ENCODE measurements at regions not wholly inside any gene's neighbourhood (a gene's known extent, or its start where the extent isn't known, plus 50 kb on each side); places are given as distances from the start of the nearest gene placed in this dataset.
A peak's percentile ranks its signal among the peaks of the same experiment; 100 is the strongest.

DNA sequence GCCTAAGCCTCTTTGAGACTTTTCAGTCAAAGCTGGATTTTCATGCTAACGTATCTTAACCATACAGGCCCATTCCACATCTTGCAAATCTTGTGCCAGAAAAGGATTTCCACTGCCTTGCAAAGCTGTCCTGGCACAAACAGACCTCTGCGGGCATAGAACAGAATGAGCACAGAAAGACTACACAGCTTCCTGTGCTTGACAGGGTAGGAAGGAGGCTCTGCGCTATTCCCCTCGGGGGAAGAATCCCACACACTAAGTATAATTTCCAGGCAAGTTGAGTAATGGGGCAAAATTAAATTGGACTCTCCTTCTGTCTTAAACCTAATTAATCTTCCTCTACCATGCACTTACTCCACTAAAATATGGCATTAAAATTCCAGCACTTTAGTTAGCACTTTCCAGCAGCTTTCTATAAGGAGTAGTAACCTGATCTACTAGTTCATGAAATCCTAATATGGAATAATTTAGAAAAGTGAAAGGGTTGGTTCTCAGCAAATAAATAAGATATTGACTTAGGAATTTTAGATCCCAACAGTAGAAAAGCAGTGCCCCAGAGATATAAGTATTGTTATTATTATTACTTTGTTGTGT, 532.1 kb upstream of the JAG1 start:
- Histone ChIP-seq H2BK20ac (ENCODE audit: low read depth, low read length) (no peak overlapping the region), H4K5ac (ENCODE audit: low read depth, low read length) (no peak overlapping the region), H3K14ac (replicated peaks; ENCODE audit: low read depth, low read length) (peak overlapping the region; percentile 55; the same call in 1 of the 2 replicates), H4K91ac (ENCODE audit: insufficient read depth, low read depth, low read length) (no peak overlapping the region), H3K27ac (ENCODE audit: insufficient read depth, low read length) (no peak overlapping the region), H4K8ac (ENCODE audit: low read depth in 2 of 2, low read length in 2 of 2) (no peak overlapping the region; a peak in 1 of 4 replicates), H3K4ac (ENCODE audit: low read depth, low read length) (no peak overlapping the region), H2AFZ (replicated peaks; ENCODE audit: low read length, poor library complexity) (peak overlapping the region; percentile 34), H4K20me1 (ENCODE audit: insufficient read depth, low read length) (no peaks in the 10 kb centered on the region), H3K4me3 (ENCODE audit: insufficient read depth, low read depth, low read length) (no peak overlapping the region), H3K36me3 (ENCODE audit: control insufficient read depth, insufficient read depth, low read length) (no peaks in the 10 kb centered on the region), H2BK120ac (ENCODE audit: low read depth, low read length) (peak overlapping the region; percentile 21; the same call in 1 of the 2 replicates), H2BK5ac (ENCODE audit: low read depth, low read length, poor library complexity, severe bottlenecking) (no peak overlapping the region), H3K4me1 (ENCODE audit: control insufficient read depth, insufficient read depth, low read length) (no peaks in the 10 kb centered on the region; the same call in none of the 2 replicates), H3K23ac (ENCODE audit: low read depth, low read length) (no peak overlapping the region), H2AK9ac (replicated peaks; ENCODE audit: low read depth, low read length, poor library complexity) (no peak overlapping the region), H2AK5ac (ENCODE audit: low read depth, low read length) (0 out of 2 replicates have a peak overlapping the region, but pooled peaks have one; percentile 14), H3K27me3 (ENCODE audit: control insufficient read depth, insufficient read depth, low read length) (no peaks in the 10 kb centered on the region), H3K56ac (ENCODE audit: extremely low read depth, insufficient read depth, low read length) (no peak overlapping the region), H3K18ac (ENCODE audit: low read depth, low read length) (no peak overlapping the region), H3K4me2 (ENCODE audit: low read depth, low read length) (no peak overlapping the region), H3K9me3 (ENCODE audit: control insufficient read depth, insufficient read depth, low read length) (no peaks in the 10 kb centered on the region), H3K9ac (ENCODE audit: low read depth, low read length) (no peak overlapping the region), H3K9me1 (ENCODE audit: insufficient read depth, low read length) (no peaks in the 10 kb centered on the region; the same call in 1 of the 2 replicates), H3K79me1 (ENCODE audit: low read depth in 1 of 2, low read length in 2 of 2) (no peaks in the 10 kb centered on the region), H2BK15ac (ENCODE audit: low read depth, low read length) (no peak overlapping the region)
- ChIA-PET POLR2A (ENCODE audit: unreplicated experiment) (no interaction called here), CTCF (interaction anchor here (0.5 to 2.9 kb wide), 10 partner anchors 9 to 531 kb away, joined by 3 to 10 read pairs (median 4); no protein-coding TSS in a partner anchor)
- intact Hi-C loops (cut with micrococcal nuclease), result loop anchor here (1.0 to 10.0 kb wide), 4 partner anchors 281 to 739 kb away; no protein-coding TSS in a partner anchor
- DNase-seq (no peak), ATAC-seq (ENCODE audit: low read depth) (no peak)
- no TSS peak for BruUV-seq (replicated peaks)
- dilution Hi-C loops (cut with HindIII; ENCODE audit: low sequenced_read_pairs, unreplicated experiment), result no loop called here
- in situ Hi-C loops (cut with MboI; ENCODE audit: low sequenced_read_pairs), result no loop called here
- TF ChIP-seq NFE2L2 (IDR thresholded peaks at IDR 0.05; ENCODE audit: low read depth, low read length) (no peak), CHD1 (IDR thresholded peaks at IDR 0.05; ENCODE audit: low read depth, low read length) (no peak)
- TF ChIP-seq, protein P1, sequence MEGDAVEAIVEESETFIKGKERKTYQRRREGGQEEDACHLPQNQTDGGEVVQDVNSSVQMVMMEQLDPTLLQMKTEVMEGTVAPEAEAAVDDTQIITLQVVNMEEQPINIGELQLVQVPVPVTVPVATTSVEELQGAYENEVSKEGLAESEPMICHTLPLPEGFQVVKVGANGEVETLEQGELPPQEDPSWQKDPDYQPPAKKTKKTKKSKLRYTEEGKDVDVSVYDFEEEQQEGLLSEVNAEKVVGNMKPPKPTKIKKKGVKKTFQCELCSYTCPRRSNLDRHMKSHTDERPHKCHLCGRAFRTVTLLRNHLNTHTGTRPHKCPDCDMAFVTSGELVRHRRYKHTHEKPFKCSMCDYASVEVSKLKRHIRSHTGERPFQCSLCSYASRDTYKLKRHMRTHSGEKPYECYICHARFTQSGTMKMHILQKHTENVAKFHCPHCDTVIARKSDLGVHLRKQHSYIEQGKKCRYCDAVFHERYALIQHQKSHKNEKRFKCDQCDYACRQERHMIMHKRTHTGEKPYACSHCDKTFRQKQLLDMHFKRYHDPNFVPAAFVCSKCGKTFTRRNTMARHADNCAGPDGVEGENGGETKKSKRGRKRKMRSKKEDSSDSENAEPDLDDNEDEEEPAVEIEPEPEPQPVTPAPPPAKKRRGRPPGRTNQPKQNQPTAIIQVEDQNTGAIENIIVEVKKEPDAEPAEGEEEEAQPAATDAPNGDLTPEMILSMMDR (conservative IDR thresholded peaks at IDR 0.05; ENCODE audit: low read depth, low read length), result no peak
- 100% methylated on average over 1 of the region's 4 CpGs; no CpG with 5 or more reads in 1 of the 2 experiments for WGBS, 2 experiments (ENCODE audit: extremely low coverage in 2 of 2, insufficient read length in 1 of 2)
